AG08395 (cell line): ENCODE measurements at regions not wholly inside any gene's neighbourhood (a gene's known extent, or its start where the extent isn't known, plus 50 kb on each side); places are given as distances from the start of the nearest gene placed in this dataset.

Experiments
- DNase-seq: peaks from one replicate; pipeline ENCODE4 v3.0.0; 2012; ENCODE audit warnings: mixed read lengths, low spot score

DNA sequence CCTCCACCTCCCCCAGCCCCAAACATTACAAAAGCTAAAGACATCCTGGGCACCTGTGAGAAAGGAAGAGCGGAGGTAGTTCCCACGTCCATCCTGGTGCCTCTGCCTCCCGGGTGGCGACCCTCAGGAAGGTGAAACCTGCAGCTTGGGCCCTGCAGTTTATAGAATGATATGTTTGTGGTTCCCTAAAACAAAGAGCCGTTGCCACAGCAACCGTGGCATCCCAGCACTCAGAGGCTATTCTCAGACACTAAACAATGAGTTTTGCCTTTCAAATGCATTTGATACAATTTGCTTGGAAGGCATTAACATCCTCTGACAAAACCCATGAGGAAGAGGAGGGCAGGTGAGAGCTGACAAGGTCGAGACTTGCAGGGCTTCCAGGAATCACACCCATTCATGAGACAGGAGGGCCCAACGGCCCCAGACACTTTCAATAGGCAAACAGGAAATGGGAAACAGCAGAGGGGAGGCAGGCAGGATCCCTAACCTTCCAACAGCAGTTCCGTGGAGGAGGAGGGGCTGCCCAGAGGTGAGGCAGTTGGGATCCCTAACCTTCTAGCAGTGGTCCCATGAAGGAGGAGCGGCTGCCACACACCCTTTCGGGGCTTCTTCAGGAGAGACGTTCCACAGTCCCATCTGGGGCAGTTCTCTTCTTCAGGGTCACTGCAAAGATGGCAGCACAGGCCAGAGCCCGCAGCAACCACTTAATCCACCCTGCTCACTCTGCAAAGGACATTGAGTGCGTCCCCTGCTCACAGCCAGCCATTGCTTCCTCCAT lies 379.2 kb downstream of the SHANK2 start:
- DNase-seq, result no peak

DNA sequence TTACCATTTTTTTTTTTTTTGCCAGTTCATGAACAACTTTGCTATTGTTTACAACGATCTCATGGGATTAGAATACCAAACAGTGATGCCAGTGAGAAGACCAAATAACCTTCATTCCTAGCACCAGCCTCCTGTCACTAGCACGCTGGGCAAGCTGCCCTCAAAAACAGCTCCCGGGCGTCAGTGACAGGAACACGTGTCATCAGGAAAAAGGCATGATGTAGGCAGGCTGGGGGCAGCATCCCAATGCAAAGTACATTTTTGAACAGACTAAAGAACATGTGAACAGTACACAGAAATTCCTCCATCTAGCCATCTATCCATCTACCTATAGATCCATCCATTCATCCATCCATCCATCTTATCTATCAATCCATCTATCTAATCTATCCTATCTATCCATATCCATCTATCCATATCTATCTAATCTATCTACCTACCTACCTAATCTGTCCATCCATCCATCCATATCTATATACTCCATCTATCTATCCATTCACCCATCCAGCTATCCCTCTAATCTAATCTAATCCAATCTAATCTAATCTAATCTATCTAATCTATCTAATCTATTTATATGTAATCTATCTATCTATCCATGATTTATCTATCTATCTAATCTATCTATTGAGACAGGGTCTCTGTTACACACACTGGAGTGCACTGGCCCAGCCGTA lies 378.5 kb downstream of the SHANK2 start:
- DNase-seq, result no peak

DNA sequence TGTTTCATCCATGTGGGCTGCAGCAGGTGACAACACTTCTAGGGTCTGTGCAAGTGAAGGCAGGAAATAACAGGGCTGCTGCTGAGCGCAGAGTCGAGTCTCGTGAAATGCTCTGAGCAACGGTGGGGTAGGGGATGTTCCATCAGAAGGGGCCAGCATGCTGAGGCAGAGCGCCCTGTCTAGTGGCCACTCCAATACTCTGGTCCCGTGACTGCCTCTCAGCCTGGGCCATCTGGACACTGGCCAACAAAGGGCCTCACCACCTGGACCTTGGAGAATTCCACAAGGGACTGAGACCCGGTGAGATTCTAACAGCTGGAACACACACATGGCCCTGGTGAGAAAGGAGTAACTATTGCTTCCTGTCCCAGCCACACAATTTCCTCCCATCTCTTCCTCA lies 375.7 kb downstream of the SHANK2 start:
- no peak for DNase-seq

DNA sequence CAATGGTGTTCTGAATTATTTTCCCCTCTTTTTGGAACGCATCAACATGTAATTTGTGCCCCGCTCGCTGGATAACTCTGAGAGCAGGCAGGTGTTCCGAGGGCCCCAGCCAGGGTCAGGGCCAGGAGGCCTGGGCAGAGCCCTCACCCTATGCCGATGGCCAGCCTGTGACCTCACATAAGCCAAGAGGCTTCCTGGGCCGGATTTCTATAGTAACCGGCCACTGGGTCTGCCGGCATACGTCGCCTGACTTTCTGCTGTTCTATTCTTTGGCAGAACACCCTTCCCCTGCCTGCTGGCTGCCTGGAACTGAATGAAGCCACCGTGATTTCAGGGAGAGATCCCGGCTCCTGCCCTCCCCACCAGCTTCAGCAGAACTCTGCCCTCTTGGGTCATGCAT lies 375.2 kb downstream of the SHANK2 start:
- no peak for DNase-seq

DNA sequence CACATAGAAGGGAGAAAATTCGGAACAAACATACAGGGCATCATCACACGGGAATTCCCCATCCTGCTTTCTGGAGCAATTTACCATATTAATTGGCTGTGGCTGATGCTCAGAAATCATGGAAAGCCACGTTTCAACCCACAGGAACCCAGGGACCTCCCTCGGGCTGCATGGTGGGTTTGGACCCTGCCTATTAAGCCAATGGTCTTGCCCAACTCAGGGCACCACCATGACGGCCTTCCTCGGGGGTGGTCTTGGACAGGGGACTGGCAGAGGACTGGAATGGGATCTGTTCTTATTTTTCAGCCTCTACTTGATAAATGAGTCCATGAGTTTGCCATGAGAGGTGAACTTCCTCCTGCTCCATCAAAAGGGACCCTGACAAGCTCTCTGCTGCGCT lies 374.0 kb downstream of the SHANK2 start:
- no peak for DNase-seq

DNA sequence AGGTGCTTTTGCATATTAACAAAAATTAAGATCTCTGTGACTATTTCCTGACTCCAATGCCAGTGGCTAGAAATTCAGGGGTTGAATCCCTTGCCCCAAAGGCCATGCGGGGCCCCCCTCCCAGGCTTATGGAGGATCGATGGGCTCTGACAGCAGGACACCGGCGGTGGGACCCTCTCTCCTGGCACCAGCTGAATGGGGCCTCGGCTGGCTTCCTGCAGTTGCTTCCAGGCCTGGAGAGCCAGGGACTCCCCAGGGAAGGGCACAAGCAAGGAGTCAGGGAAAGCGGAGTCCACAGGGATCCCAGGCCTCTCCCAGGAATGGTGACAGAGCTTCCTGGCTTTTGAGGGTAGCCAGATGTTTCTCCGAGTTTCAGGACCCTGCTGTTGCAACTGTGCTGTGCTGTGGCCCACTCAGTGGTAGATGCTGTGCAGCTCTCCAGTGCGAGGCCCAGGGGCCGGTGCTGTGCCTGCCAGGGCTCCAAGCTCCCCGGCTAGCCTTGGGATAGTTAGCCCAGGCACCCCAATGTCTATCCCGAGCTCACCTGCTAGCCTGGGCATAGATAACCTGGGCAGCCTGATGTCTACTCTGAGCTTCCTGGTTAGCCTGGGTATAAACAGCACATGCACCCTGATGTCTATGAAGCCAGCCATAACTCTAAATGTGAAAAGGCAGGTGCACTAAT lies 372.6 kb downstream of the SHANK2 start:
- DNase-seq, result no peak

DNA sequence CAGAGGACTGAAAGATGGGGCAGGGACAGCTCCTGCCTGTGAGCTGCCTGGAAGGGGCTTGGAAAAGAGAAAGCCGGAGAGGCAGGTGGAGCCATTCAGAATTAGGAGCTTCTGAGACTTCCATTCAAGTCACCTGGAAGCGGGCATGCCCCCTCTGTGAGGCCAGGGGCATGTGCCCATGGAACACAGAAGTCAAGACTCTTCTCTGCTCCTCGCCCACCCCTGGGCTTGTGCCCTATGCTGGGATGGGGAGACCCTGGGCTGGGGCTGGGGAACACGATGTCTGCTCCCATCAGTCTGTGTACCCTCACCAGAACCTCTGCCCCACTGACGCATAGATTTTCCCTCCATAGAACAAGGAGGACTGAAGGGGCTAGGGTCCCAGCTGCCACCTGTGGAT lies 372.0 kb downstream of the SHANK2 start:
- DNase-seq, result no peak

DNA sequence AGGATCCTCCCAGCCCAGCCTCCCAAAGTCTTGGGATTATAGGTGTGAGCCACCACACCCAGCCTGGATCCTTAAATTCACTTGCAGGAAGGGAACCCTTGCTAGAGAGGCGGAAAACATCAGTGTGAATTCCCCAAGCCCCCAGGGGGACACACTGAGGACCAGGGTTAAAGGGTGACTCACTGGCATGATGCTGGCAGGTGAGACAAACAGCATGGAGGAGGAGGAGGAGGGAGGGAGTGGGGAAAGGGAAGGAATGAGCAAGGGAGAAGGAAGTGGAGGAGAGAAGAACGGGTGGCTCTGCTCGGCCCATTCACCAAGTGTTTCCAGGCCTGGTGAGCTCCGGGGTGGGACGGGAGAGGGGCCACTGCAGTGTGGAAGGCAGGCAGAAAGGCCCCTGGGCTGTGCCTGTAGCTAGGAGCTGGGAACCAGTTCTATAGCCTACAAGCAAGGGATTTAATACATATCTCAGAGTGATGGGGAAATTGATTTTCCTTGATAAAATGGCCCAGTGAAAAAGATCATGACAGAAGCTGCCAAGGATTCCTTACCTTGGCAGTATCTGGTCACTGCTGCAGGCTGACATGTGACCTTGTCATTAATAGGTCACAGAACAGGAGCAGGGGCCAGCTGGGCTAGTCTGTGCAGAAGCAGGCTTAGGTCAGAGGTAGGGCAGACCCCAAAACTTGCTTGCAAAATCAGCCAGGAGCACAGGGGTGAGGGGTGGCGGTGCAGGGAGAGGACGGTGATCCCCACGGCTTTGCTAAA lies 370.2 kb downstream of the SHANK2 start:
- DNase-seq, result no peak

DNA sequence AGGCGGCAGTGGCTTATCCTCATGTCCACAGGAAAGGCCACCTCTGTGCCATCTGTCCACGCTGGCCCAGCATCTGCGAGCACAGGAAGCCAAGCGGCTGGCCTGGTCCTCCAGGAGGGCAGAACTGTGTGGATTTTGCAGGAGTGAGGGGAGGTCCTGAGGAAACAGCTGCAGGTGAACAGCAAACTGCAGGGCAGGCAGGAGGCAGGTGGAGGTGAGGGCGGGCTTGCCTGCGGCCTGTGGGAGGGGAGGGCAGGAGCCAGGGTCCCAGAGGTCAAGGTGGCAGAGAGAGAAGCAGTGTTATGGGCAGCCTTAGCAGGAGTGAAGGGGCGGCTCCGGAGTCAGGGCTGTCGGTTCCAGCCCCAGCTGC lies 369.7 kb downstream of the SHANK2 start:
- no peak for DNase-seq

DNA sequence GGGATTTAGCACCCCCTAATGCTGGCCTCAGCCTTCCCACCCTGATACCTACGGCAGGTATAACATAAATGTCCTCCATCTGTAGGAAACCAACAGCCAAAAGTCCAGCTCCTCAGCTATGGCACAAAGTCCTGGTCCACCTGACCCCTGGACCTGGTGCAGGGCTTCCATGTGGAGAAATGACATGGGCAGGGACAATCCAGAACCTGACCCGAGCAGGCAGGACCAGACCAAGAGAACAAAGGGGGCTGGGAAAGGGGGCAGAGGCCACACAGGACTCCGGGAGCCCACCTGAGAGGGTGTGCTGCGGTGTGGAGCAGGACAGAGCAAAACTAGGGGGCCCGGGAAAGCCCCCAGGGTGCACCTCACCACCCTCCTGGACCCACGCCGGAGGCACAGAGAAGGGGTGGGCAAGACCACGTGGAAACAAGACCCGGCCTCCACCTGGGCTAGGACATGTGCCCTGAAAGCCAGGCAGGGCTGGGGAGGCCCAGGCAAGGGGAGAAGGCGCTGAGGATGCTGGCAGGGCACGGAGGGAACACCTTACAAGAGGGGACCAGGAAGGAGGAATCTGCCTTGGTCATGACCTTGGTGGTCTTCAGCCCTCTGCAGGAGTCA lies 368.9 kb downstream of the SHANK2 start:
- no peak for DNase-seq

DNA sequence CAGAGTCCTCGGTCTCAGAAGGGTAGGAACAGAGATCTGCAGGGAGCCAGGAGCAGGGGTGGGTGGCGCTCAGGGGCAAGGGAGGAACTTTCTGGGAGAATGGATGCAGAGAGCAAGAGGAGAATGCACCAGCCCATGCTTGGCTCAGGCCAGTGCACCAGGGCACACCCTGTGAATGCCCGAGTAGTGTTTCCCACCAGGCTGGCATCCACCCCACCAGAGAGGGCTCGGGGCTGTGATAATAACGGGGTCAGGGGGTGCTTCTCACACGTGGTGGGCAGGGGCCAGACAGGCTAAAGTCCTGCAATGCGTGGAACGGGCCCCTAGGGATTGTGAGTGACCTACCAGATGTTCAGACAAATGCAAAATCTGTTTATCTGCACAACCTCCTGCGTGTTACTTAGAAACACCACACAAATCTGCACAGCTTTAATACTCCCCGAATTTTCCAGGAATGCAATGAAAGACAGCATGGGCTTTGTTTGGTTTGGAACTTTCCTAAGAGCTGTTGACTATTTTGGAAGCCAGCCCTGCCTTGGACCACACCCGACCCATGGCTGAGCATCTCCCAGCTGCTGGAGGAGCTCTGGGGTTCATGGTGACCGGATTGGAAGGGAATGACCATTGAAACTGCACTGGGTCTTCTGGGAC lies 368.3 kb downstream of the SHANK2 start:
- DNase-seq, result no peak

DNA sequence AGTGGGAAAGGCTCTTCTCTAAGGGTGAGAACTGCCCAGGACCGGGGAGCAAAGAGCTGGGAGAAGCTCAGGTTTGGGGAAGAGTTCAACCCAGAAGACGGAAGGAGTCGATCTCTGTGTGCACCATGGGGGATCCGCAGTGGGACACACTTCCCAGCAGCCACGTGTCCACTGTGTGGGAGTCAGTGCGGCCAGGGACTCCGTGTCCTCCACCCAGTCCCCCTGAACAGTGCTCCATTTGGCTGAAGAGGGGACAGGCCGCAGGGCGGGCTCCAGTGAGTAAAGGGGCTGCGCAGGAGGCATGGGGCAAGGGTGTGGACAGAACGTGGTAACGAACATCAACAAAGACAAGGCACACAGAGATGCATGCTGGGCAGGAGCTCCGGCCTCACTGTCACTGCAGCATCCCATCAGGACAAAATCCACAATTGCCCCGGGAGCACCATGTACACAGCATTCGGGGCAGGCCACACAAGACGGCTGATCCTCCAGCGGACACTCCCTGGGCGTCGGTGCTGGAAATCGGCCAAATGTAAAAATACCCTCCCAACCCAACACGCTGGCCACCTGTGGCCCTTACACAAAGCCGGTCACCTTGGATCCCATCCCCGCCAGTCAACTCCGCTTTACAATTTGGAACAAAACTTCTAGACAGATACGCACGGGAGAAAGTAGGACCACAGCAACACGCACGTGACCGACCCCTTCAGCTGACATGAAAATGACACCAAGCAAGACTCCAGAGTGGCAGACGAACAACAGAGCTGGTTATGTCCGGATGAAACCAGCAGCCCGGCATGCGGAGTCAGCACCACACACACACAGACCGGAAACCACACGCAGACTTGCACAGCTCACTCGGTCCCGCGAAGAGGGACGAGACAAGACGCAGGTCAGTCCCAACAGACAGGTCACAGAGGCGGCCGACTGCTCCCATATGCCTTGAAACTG lies 366.8 kb downstream of the SHANK2 start:
- DNase-seq, result no peak

DNA sequence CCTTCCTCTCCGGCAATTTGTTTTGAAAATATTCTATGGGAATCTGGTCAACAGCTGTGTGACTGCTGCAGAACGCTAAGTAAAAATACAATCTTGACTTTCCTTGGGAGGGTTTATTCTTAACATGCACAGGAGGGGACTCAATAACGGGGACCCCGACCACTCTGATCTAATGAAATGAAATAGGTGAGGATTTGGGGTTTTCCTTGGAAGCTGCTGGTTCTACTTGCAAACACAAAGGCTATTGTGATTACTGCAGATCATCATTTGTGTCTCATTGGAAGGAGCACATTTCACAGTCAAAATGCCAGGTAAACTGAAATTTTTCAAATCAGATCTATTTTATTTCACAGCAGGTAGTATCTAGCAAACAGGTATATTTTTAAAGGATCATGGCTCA lies 366.1 kb downstream of the SHANK2 start:
- no peak for DNase-seq

DNA sequence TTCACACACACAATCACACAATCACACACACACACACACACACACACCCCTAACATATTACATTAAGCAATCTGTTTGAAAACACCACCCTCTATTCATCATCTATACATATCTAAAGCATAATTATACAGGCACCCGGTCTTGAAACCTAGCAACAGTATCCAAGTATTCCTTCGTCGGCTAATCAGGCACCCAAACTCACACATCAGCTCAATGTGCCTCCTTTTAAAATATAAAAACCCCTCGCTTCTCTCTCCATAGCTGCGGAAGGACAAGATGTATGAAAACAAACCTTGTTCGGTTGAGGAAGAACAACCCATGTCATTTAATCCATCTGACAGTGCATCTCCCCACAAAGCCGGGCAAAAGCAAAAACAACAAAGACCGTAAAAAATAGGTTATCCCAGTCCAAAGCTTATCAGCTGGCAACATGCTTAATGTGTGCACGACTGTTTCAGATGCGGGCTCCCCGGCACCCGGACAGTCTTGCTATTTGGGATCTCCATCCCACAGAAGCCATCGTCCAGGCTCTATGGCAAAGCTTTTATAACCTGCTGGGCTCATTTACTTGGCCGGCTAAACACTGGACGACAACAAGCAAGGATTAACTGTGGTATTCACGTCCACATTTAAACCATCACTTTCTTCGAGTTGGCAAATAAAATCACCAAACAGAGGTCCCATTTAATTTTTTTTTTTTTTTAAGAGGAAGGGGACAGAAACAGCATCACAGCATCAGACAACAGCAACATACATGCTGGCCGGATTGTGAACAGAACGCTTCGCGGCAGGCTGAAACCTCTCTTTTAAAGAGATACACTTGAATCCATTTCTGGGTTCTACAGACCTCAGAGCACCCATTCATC lies 365.5 kb downstream of the SHANK2 start:
- no peak for DNase-seq

DNA sequence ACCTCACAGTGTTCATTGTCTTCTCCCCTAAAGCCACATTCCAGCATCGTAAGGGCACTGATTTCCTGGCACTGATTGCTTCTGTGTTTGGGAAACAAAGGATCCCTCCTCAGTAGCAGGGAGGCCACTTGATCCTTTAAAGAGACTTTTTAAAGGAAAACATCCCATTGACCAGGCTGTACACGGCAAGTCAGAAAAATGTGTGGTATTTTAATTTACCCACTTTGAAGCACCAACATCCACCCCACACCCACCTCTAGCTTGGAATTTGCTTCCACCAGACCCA lies 364.9 kb downstream of the SHANK2 start:
- no peak for DNase-seq

DNA sequence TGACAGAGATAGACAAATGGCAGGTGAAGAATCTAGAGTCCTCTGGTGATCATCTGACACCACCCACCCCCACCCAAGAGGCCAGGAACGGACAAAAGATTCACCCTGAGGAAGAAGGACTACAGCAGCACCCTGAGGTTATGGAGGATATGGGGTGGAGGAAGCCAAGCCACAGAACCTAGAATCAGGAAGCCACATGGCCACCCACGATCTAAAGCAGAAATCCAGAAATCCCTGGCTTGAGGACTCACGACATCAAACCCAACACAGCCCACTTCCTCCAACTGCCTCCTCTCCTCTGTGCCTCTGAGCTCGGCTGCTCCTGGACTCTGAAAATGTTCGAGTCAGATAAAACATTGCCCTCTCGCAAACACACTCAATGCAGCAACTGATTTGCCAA lies 364.3 kb downstream of the SHANK2 start:
- DNase-seq, result no peak

DNA sequence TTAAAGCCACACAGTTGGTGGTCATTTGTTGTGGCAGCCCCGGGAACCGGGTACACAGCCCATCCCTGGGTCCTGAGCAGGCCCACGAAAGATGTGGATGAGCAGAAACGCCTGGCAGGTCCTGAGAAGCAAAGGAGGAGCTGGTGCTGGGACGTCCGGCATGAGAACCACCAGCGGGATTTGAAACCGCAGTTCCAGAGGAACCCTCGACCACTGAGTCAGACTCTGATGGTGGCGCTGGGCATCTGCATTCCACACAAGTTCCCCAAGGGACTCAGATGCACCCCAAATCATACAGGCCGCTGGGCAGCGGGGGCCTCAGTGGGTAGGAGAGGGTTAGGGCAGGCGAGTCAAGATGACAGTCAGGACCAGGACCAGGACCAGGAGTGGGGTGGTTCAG lies 363.0 kb downstream of the SHANK2 start:
- DNase-seq, result no peak

DNA sequence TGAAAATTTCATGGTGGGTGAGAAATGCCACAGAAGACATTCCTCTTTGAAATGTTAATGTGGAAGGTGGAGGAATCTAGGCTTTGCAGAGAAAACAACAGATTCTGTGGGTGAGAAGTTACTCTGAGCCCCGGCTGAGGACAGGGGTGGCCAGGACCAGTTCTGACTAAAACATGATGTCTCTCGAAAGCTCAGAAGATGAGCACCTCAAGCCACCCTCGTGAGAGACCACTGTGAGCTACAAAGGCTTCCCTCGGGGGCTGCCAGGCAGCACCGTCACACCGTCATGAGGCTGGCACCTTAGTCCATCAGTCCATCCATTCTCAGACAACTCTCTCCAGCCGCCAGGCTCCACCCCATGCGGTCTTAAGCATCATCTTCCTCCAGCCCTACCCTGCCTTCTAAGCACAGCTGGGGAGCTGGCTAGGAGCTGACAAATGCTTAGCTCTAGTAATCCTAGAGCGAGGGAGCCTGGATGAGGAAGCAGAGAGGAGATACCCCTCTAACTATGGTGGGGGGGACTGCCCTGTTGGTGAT lies 360.5 kb downstream of the SHANK2 start:
- no peak for DNase-seq

DNA sequence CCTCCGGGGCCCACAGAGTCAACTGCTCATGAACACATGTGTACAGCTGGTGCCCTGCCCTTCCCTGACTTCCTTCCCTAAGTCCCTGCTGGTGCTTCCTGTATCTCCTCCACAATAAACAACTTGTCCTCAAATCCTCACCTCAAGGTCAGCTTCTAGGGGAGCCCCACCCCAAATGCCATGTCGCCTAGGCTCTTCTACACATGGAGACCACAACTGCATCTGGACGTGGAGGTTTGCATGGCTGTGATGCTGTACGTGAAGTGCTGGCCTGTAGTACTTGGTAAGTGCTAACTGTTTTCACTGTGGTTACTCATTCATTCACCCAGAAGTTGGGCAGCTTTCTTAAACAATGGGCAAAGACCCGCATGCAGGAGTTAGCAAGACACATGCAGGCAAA lies 359.5 kb downstream of the SHANK2 start:
- DNase-seq, result no peak
